Astrocyte of the spinal cord (primary cell): ENCODE measurements at regions not wholly inside any gene's neighbourhood (a gene's known extent, or its start where the extent isn't known, plus 50 kb on each side); places are given as distances from the start of the nearest gene placed in this dataset.
"Not testable (repeated sequence)": the region's sequence is repeated elsewhere in the genome, so short reads cannot be mapped to it uniquely, and the experiment has no call there.

Source experiments
- DNase-seq: peaks from one replicate; pipeline ENCODE4 v3.0.0; 2011; ENCODE audit warnings: low read depth, low spot score
- H3K4me3 ChIP-seq: 2 replicates; pipeline ENCODE4 v1.5.1; 2011; ENCODE audit warnings: low read depth, mild to moderate bottlenecking, low read length, moderate library complexity
- CTCF ChIP-seq: IDR thresholded peaks from 2 replicates; pipeline ENCODE4 v1.5.1; 2012; ENCODE audit warnings: low read depth, mild to moderate bottlenecking, low read length, inconsistent platforms
- in situ Hi-C: cut with HindIII; loops from 2 replicates; pipeline ENCODE4 v1.10.0; 2017; ENCODE audit warnings: low sequenced_read_pairs

DNA sequence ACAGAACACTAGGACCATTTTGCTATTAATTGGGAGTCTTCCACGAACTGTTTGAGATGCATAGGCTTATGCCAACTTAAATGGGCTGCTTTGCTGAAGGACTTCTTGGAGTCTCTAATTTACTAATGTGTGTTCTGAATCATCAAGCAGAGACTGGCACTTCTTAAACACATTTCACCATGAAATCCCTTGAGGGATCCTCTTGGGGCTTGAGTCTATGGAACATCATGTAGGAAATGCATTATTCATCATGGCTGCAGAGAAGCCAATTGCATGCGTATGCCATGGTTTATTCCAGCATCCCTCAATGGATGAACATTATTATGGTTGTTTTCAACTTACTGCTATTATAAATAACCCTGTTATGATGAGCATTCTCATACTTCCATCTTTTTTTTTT, 73.4 kb downstream of the FGD2 start:
- in situ Hi-C loops, result no loop called here
- no peak for TF ChIP-seq CTCF

GRCh38 chr6:37081042-37081607, 75.7 kb downstream of the FGD2 start:
- H3K4me3 ChIP-seq, result no peak overlapping the region
- no peak for TF ChIP-seq CTCF
- no peak for DNase-seq
- in situ Hi-C loops, result no loop called here

More for the DNA sequence above, 73.4 kb downstream of the FGD2 start:
- DNase-seq, result no peak
- no peak overlapping the region for H3K4me3 ChIP-seq

DNA sequence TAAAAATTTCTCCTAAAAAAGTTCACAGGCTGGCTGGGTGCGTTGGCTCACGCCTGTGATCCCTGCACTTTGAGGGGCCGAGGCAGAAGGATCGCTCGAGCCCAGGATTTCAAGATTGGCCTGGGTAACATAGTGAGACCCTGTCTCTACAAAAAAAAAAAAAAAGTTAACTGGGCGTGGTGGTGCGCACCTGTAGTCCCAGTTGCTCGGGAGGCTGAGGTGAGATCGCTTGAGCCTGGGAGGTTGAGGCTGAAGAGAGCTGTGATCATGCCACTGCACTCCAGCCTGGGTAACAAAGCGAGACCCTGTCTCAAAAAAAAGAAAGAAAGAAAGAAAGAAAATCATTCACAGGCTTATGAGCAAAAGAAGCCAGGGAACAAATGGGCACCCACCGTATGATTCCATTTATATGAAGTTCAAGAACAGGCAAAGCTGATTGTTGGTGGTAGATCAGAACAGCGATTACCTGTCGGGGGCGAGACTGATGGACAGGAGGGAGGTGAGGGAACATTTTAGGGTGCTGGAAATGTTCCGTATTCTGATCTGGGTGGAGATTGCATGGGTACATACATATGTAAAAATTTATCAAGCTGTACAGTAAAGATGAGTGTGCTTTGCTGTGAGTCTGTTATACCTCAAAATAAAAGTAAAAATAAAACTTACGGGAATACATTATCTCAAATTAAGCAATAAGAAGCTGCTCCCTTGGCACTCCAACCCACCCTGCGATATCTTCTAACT, 77.1 kb downstream of the FGD2 start:
- no peak overlapping the region for H3K4me3 ChIP-seq
- in situ Hi-C loops, result no loop called here
- no peak for DNase-seq
- no peak for TF ChIP-seq CTCF

DNA sequence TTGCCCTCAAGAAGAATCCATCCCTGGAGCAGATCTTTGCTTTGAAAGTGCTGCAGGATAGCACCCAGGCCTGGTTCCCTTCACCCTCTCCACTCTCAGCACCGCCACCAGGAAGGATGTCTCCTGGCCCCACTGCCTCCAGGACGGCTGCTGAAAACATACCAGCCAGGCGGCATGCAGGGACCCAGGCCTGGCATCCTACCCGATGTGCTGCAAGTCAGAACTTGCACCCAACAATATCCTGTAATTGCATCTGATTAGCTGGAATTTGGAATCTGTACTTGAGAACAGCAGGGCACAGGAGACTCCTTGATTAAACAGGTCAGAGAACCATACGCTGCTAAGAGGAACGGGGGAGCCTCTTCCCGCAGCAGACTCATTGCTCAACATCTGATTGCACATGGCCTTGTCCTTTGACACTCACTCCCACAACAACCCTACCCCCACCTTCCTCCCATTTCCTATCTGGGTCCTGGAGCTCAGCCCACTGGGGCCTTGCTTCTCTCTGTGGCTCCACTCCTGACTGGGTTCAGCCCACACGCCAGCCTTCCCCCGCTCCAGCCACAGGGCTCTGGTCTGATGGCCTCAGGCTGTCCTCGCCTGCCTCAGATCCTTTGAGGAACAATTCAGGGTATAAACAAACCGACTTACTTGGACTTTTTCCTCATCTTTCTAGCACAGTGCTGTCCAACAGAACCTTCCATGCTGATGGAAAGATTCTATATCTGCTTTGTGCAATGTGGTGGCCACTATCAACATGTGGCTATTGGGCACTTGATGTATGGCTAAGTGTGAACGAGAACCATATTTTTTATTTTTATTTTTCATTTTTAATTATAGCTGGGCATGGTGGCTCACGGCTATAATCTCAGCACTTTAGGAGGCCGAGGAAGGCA, 78.0 kb downstream of the FGD2 start:
- H3K4me3 ChIP-seq, result no peak overlapping the region

DNA sequence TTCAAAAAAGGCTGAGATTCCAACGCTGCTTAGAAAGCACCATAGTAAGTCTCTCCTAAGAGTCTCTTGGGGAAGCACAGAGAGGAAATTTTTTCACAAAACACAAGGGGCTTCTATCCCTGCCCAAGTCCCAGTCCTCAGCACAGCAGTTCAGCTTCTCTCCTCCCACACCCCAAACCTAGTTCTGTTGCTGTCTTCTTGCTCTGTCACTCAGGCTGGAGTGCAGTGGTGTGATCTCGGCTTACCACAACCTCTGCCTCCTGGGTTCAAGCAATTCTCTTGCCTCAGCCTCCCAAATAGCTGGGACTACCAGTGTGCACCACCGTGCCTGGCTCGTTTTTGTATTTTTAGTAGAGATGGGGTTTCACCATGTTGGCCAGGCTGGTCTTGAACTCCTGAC, 79.2 kb downstream of the FGD2 start:
- H3K4me3 ChIP-seq, DNase-seq, in situ Hi-C loops: not testable (repeated sequence)

More for the DNA sequence above, 78.0 kb downstream of the FGD2 start:
- no peak for TF ChIP-seq CTCF
- DNase-seq, result no peak
- in situ Hi-C loops, result no loop called here

DNA sequence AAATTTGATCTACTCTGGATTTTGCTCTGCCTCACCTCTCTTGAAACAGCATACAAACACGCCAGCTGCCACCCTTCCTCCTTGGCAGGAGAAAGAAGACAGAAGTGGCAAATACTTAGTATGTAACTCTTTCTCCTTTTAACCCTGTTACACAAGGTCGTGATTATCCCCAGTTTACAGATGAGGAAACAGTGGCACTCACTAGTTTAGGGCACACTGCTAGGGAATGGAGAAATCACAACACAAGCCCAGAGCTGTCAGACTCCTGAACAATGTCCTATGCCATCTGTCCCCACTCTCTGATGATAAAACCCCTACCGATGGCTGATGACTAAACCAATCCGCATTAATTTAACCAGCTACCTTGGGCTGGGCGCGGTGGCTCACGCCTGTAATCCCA, 79.7 kb downstream of the FGD2 start:
- no peak for TF ChIP-seq CTCF
- in situ Hi-C loops, result no loop called here
- no peak overlapping the region for H3K4me3 ChIP-seq
- no peak for DNase-seq
